Endothelial cell of umbilical vein (primary cell): ENCODE measurements at regions not wholly inside any gene's neighbourhood (a gene's known extent, or its start where the extent isn't known, plus 50 kb on each side); places are given as distances from the start of the nearest gene placed in this dataset.

Source experiments
- BruUV-seq: library from RNA; stranded (reverse); fragments of 400-500 nt; replicated peaks from 2 replicates; lab custom pipeline; 2021; lab: Mats Ljungman, UMichigan
- CTCF ChIA-PET: fragments of 300-600, 350-600 bp; sonication (Branson Sonifier 250); formaldehyde crosslinking; loops from one replicate; lab custom pipeline; 2021; ENCODE audit warnings: antibody characterized with exemption, inconsistent platforms; lab: Charles Lee
- POLR2A ChIA-PET: fragments of 300-600, 350-600 bp; sonication (Branson Sonifier 250); formaldehyde crosslinking; loops from one replicate; lab custom pipeline; 2021; ENCODE audit warnings: antibody characterized with exemption, inconsistent platforms; lab: Charles Lee
- DNase-seq: peaks from one replicate; pipeline ENCODE4 v3.0.0-alpha.2; 2011; ENCODE audit warnings: low read depth, low spot score
- FAIRE-seq: peaks from 2 replicates; lab custom pipeline; 2011; peaks lifted over from hg19 to GRCh38; lab: Jason Lieb, UNC
- H2AFZ ChIP-seq: 2 replicates; pipeline ENCODE4 v1.6.0; 2012; ENCODE audit warnings: low read depth, low read length, control low read depth, inconsistent platforms
- H3K27ac ChIP-seq: 2 replicates; pipeline ENCODE4 v1.5.1; 2011; ENCODE audit warnings: low read depth, mild to moderate bottlenecking, control low read depth, low read length, moderate library complexity; ENCODE audit not compliant: insufficient read depth
- H3K27me3 ChIP-seq, 2 experiments: 2 replicates each; pipeline versions ENCODE4 v1.6.0 to v1.6.1; 2011; ENCODE audit warnings: low read length in 2 of 2, mixed read lengths in 1 of 2; ENCODE audit not compliant: control insufficient read depth in 2 of 2, insufficient read depth in 2 of 2
- H3K36me3 ChIP-seq, 2 experiments: 2 replicates in 1 of 2; 3 replicates in 1 of 2; pipeline ENCODE4 v1.5.1; 2011; ENCODE audit warnings: low read length in 2 of 2, mild to moderate bottlenecking in 1 of 2, moderate library complexity in 1 of 2; ENCODE audit not compliant: control insufficient read depth in 2 of 2, insufficient read depth in 2 of 2; ENCODE audit errors: extremely low read depth in 1 of 2
- H3K4me1 ChIP-seq: 3 replicates; pipeline ENCODE4 v1.5.1; 2011; ENCODE audit warnings: mild to moderate bottlenecking, low read length; ENCODE audit not compliant: control insufficient read depth, insufficient read depth; ENCODE audit errors: extremely low read depth
- H3K4me2 ChIP-seq: 2 replicates; pipeline ENCODE4 v1.6.1; 2011; ENCODE audit warnings: low read length, control low read depth, mixed read lengths; ENCODE audit not compliant: insufficient read depth
- H3K4me3 ChIP-seq, 3 experiments: fragments of 200-600 bp in 1 of 3; sonication (generic), shearing (Covaris generic) in 1 of 3; replicated peaks in 1 of 3; 2 replicates each; pipeline ENCODE4 v1.5.1; 2011 to 2016; ENCODE audit warnings: control low read depth in 3 of 3, low read length in 3 of 3, mild to moderate bottlenecking in 2 of 3, inconsistent platforms in 1 of 3, low read depth in 1 of 3, moderate library complexity in 1 of 3; ENCODE audit not compliant: insufficient read depth in 1 of 3
- H3K79me2 ChIP-seq: 2 replicates; pipeline ENCODE4 v1.6.0; 2012; ENCODE audit warnings: low read length, inconsistent platforms; ENCODE audit not compliant: control insufficient read depth, insufficient read depth
- H3K9ac ChIP-seq: replicated peaks from 2 replicates; pipeline ENCODE3; 2011; ENCODE audit warnings: low read length, control low read depth; ENCODE audit not compliant: insufficient read depth; ENCODE audit errors: extremely low read depth
- H3K9me1 ChIP-seq: replicated peaks from 3 replicates; pipeline ENCODE4 v1.6.0; 2011; ENCODE audit warnings: mild to moderate bottlenecking, low read length; ENCODE audit not compliant: control insufficient read depth, insufficient read depth; ENCODE audit errors: extremely low read depth
- H3K9me3 ChIP-seq: replicated peaks from 2 replicates; pipeline ENCODE4 v1.5.1; 2012; ENCODE audit warnings: low read length, inconsistent platforms; ENCODE audit not compliant: control insufficient read depth, insufficient read depth
- H4K20me1 ChIP-seq: replicated peaks from 2 replicates; pipeline ENCODE3; 2011; ENCODE audit warnings: mild to moderate bottlenecking, low read length; ENCODE audit not compliant: control insufficient read depth, insufficient read depth; ENCODE audit errors: extremely low read depth
- EZH2 ChIP-seq: IDR thresholded peaks from 2 replicates; pipeline ENCODE4 v1.6.1; 2012; ENCODE audit warnings: borderline replicate concordance, low read depth, mild to moderate bottlenecking, moderate library complexity, low read length, inconsistent platforms; ENCODE audit not compliant: severe bottlenecking
- FOS ChIP-seq: IDR thresholded peaks from 2 replicates; pipeline ENCODE4 v1.6.1; 2011; ENCODE audit warnings: mild to moderate bottlenecking, low read length, moderate library complexity, borderline replicate concordance; ENCODE audit not compliant: insufficient read depth
- GATA2 ChIP-seq: IDR thresholded peaks from 2 replicates; pipeline ENCODE4 v1.7.0; 2011; ENCODE audit warnings: low read depth, mild to moderate bottlenecking, moderate library complexity, mixed read lengths, low read length; ENCODE audit not compliant: insufficient read length, insufficient read depth
- JUN ChIP-seq: IDR thresholded peaks from 2 replicates; pipeline ENCODE4 v1.6.1; 2011; ENCODE audit warnings: borderline replicate concordance, low read depth; ENCODE audit not compliant: insufficient read length, insufficient read depth
- MYC ChIP-seq: IDR thresholded peaks from one replicate; pipeline ENCODE4 v1.6.1; 2011; ENCODE audit warnings: mild to moderate bottlenecking, low read depth, low read length
- POLR2A ChIP-seq: IDR thresholded peaks from 2 replicates; pipeline ENCODE4 v1.6.1; 2012; ENCODE audit warnings: low read depth, mild to moderate bottlenecking, control low read depth, low read length
- POLR2AphosphoS5 ChIP-seq: IDR thresholded peaks from 2 replicates; pipeline ENCODE4 v1.6.1; 2012; ENCODE audit warnings: low read depth, mild to moderate bottlenecking, control low read depth, low read length, moderate library complexity; ENCODE audit not compliant: insufficient read depth
- dilution Hi-C: fragments of 300-500 bp; cut with MboI; formaldehyde crosslinking; loops from one replicate; pipeline ENCODE4 v1.15.0; 2019; ENCODE audit warnings: low sequenced_read_pairs; ENCODE audit not compliant: extremely low pct_ligation_motif_present
- intact Hi-C: fragments of 100-400 bp; cut with micrococcal nuclease; formaldehyde crosslinking; loops from one replicate; pipeline ENCODE4 v1.10.0; 2022
- TF ChIP-seq, protein P1 (sequence below), 2 donors: IDR thresholded peaks; 1 replicate in 1 of 2; 2 replicates in 1 of 2; pipeline ENCODE4 v1.5.1; 2011; ENCODE audit warnings: low read length in 2 of 2, mild to moderate bottlenecking in 2 of 2, moderate library complexity in 2 of 2, control low read depth in 1 of 2, inconsistent platforms in 1 of 2, low read depth in 1 of 2; ENCODE audit not compliant: insufficient read depth in 1 of 2; ENCODE audit errors: extremely low read depth in 1 of 2
- TF ChIP-seq, protein P2 (sequence below): IDR thresholded peaks from 2 replicates; pipeline ENCODE4 v1.6.1; 2011; ENCODE audit not compliant: insufficient read depth, insufficient read length

DNA sequence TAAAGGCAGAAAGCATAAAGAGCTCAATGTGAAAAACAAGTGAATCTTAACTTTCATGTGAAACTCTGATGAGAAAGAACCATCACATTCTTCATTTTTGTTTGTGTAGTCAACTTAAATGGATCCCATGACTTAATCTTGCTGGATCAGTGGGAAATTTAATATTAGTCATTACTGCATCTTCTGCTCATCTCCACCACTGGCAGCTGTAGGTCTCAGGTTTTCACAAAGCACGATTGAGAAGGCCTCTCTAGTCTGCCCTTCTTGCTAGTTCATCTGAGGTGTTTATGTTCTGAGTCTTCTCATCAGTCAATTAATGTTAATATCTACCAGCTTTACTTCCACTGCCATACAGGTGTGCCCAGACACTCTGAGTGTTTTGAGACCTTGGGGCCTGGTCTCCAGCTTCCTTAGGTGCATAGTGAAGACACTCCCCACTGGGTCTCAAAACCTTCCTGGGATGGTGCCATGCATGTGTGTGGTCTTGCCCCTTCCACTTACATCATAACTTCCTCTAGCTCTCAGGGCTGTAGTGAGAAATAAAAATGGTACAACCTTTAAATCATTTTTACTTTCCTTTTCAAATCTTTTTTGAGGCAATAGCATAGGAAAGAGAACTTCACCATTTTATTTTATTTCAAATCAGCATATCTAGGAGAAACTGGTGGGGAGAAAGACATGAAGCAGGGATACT is 421.6 kb upstream of the CBLB start:
- no peak for DNase-seq
- no peak overlapping the region for H3K4me2 ChIP-seq
- dilution Hi-C loops: no loop called here

More for the DNA sequence above, 421.6 kb upstream of the CBLB start:
- Histone ChIP-seq H3K79me2 (no peaks in the 10 kb centered on the region), H3K27ac (no peak overlapping the region), H3K4me1 (no peaks in the 10 kb centered on the region), H3K4me3 (no peak overlapping the region), H3K9me1 (no peaks in the 10 kb centered on the region), H3K27me3 (no peaks in the 10 kb centered on the region), H2AFZ (no peak overlapping the region), H3K9me3 (no peaks in the 10 kb centered on the region), H3K36me3 (no peaks in the 10 kb centered on the region), H4K20me1 (no peaks in the 10 kb centered on the region), H3K9ac (no peak overlapping the region)
- TF ChIP-seq, protein P1, sequence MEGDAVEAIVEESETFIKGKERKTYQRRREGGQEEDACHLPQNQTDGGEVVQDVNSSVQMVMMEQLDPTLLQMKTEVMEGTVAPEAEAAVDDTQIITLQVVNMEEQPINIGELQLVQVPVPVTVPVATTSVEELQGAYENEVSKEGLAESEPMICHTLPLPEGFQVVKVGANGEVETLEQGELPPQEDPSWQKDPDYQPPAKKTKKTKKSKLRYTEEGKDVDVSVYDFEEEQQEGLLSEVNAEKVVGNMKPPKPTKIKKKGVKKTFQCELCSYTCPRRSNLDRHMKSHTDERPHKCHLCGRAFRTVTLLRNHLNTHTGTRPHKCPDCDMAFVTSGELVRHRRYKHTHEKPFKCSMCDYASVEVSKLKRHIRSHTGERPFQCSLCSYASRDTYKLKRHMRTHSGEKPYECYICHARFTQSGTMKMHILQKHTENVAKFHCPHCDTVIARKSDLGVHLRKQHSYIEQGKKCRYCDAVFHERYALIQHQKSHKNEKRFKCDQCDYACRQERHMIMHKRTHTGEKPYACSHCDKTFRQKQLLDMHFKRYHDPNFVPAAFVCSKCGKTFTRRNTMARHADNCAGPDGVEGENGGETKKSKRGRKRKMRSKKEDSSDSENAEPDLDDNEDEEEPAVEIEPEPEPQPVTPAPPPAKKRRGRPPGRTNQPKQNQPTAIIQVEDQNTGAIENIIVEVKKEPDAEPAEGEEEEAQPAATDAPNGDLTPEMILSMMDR (IDR thresholded peaks at IDR 0.05; ENCODE audit: extremely low read depth in 1 of 2, insufficient read depth in 1 of 2, low read depth in 1 of 2, low read length in 2 of 2): no peak
- TF ChIP-seq POLR2A (no peak), POLR2AphosphoS5 (no peak), EZH2 (no peak), FOS (no peak), GATA2 (no peak), MYC (no peak), JUN (no peak)
- TF ChIP-seq, protein P2, sequence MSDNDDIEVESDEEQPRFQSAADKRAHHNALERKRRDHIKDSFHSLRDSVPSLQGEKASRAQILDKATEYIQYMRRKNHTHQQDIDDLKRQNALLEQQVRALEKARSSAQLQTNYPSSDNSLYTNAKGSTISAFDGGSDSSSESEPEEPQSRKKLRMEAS: no peak
- BruUV-seq: no TSS peak
- ChIA-PET POLR2A (no interaction called here), CTCF (interaction anchor here (0.9 to 1.1 kb wide), 2 partner anchors 15 to 16 kb away, joined by 3 read pairs; no protein-coding TSS in a partner anchor)
- intact Hi-C loops: no loop called here
- no peak for FAIRE-seq
